Thyroid gland (tissue), 4 donors: ENCODE measurements at regions not wholly inside any gene's neighbourhood (a gene's known extent, or its start where the extent isn't known, plus 50 kb on each side); places are given as distances from the start of the nearest gene placed in this dataset.

Source experiments
- POLR2A ChIP-seq, 2 donors: fragments of 450-650 bp; IDR thresholded peaks; one replicate each; pipeline ENCODE4 v1.6.1; 2017; ENCODE audit warnings: antibody characterized with exemption in 2 of 2, mild to moderate bottlenecking in 2 of 2, moderate library complexity in 1 of 2
- TF ChIP-seq, protein P1 (sequence below), 6 experiments: fragments of 200-600 bp in 3 of 6; fragments of 450-650 bp in 3 of 6; sonication (generic) in 3 of 6; IDR thresholded peaks; one replicate each; pipeline ENCODE4 v1.5.1; 2016 to 2019; ENCODE audit warnings: antibody characterized with exemption in 6 of 6, mild to moderate bottlenecking in 2 of 6, inconsistent platforms in 1 of 6, moderate library complexity in 1 of 6

DNA sequence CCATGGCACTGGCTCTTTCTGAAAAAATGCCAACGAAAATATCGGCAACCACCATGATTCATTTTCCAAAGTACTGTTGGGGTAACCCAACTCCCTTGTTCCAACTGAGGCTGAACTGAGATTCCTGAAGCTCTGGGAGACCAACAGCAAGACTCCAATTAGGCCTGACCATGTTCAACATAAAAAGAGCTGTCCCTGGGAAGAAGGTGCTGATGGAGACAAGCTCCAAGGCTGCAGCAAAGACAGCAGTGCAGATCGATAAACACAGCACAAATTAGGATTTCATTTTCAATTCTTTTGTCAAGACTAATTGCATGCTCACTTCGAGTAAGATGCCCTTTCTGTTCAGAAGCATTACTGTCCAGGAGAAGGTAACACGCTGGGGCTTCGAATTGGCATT lies 968.0 kb downstream of the UQCRFS1 start:
- no peak for TF ChIP-seq POLR2A (IDR thresholded peaks at IDR 0.05)
- TF ChIP-seq, protein P1, sequence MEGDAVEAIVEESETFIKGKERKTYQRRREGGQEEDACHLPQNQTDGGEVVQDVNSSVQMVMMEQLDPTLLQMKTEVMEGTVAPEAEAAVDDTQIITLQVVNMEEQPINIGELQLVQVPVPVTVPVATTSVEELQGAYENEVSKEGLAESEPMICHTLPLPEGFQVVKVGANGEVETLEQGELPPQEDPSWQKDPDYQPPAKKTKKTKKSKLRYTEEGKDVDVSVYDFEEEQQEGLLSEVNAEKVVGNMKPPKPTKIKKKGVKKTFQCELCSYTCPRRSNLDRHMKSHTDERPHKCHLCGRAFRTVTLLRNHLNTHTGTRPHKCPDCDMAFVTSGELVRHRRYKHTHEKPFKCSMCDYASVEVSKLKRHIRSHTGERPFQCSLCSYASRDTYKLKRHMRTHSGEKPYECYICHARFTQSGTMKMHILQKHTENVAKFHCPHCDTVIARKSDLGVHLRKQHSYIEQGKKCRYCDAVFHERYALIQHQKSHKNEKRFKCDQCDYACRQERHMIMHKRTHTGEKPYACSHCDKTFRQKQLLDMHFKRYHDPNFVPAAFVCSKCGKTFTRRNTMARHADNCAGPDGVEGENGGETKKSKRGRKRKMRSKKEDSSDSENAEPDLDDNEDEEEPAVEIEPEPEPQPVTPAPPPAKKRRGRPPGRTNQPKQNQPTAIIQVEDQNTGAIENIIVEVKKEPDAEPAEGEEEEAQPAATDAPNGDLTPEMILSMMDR (IDR thresholded peaks at IDR 0.05), result no peak
